Neuronal stem cell (in vitro differentiated cells): ENCODE measurements at regions not wholly inside any gene's neighbourhood (a gene's known extent, or its start where the extent isn't known, plus 50 kb on each side); places are given as distances from the start of the nearest gene placed in this dataset.

Experiments used
- DNase-seq: peaks from one replicate; pipeline ENCODE4 v3.0.0-alpha.2; 2013; ENCODE audit warnings: low spot score
- H2AFZ ChIP-seq: one replicate; pipeline ENCODE4 v1.6.1; 2013; ENCODE audit warnings: mild to moderate bottlenecking, low read length, inconsistent platforms
- H2AK5ac ChIP-seq: 2 replicates; pipeline ENCODE4 v1.6.1; 2013; ENCODE audit warnings: low read depth, mild to moderate bottlenecking, inconsistent platforms, low read length, moderate library complexity, mixed read lengths
- H2BK120ac ChIP-seq: 2 replicates; pipeline ENCODE4 v1.6.1; 2013; ENCODE audit warnings: low read depth, mild to moderate bottlenecking, inconsistent platforms, low read length, moderate library complexity, mixed read lengths
- H2BK12ac ChIP-seq: one replicate; pipeline ENCODE4 v1.6.1; 2013; ENCODE audit warnings: low read length, inconsistent platforms
- H2BK15ac ChIP-seq: 2 replicates; pipeline ENCODE4 v1.6.1; 2013; ENCODE audit warnings: mild to moderate bottlenecking, low read length, inconsistent platforms, mixed read lengths
- H2BK5ac ChIP-seq: one replicate; pipeline ENCODE4 v1.6.1; 2013; ENCODE audit warnings: inconsistent platforms, mild to moderate bottlenecking, low read length, moderate library complexity
- H3K14ac ChIP-seq: one replicate; pipeline ENCODE4 v1.6.1; 2013; ENCODE audit warnings: low read length, inconsistent platforms
- H3K18ac ChIP-seq: 2 replicates; pipeline ENCODE4 v1.6.1; 2013; ENCODE audit warnings: low read length, inconsistent platforms
- H3K23ac ChIP-seq: 2 replicates; pipeline ENCODE4 v1.6.1; 2013; ENCODE audit warnings: low read depth, mild to moderate bottlenecking, mixed read lengths, low read length, inconsistent platforms; ENCODE audit not compliant: poor library complexity
- H3K27ac ChIP-seq: replicated peaks from 3 replicates; pipeline ENCODE4 v1.5.1; 2013; ENCODE audit warnings: low read length, inconsistent platforms
- H3K27me3 ChIP-seq, 3 experiments: 2 replicates each; pipeline ENCODE4 v1.6.1; 2013; ENCODE audit warnings: low read length in 3 of 3, mild to moderate bottlenecking in 2 of 3, inconsistent platforms in 1 of 3, low read depth in 1 of 3, mixed read lengths in 1 of 3, moderate library complexity in 1 of 3; ENCODE audit not compliant: control insufficient read depth in 3 of 3, insufficient read depth in 3 of 3
- H3K36me3 ChIP-seq, 2 donors: replicated peaks in 1 of 2; 2 replicates each; pipeline ENCODE4 v1.6.1; 2013; ENCODE audit warnings: low read length in 2 of 2; ENCODE audit not compliant: control insufficient read depth in 2 of 2, insufficient read depth in 2 of 2
- H3K4ac ChIP-seq: 2 replicates; pipeline ENCODE4 v1.6.1; 2013; ENCODE audit warnings: inconsistent platforms, mild to moderate bottlenecking, low read length, moderate library complexity
- H3K4me1 ChIP-seq, 2 donors: 1 replicate in 1 of 2; 2 replicates in 1 of 2; pipeline ENCODE4 v1.6.1; 2013; ENCODE audit warnings: low read length in 2 of 2, low read depth in 1 of 2; ENCODE audit not compliant: control insufficient read depth in 2 of 2, insufficient read depth in 1 of 2
- H3K4me2 ChIP-seq: one replicate; pipeline ENCODE4 v1.6.1; 2013; ENCODE audit warnings: mild to moderate bottlenecking, low read length, inconsistent platforms; ENCODE audit not compliant: insufficient read depth, poor library complexity, severe bottlenecking
- H3K4me3 ChIP-seq, 2 donors: 2 replicates each; pipeline ENCODE4 v1.5.1; 2013; ENCODE audit warnings: low read length in 2 of 2, mild to moderate bottlenecking in 2 of 2, inconsistent platforms in 1 of 2, moderate library complexity in 1 of 2
- H3K79me1 ChIP-seq: one replicate; pipeline ENCODE4 v1.6.1; 2013; ENCODE audit warnings: low read depth, mild to moderate bottlenecking, inconsistent platforms, low read length, moderate library complexity
- H3K9ac ChIP-seq: one replicate; pipeline ENCODE4 v1.6.1; 2013; ENCODE audit warnings: mild to moderate bottlenecking, low read depth, low read length, inconsistent platforms; ENCODE audit not compliant: poor library complexity
- H3K9me3 ChIP-seq, 2 donors: replicated peaks in 1 of 2; 2 replicates each; pipeline versions ENCODE3 to v1.6.1; 2013; ENCODE audit warnings: low read length in 2 of 2, mild to moderate bottlenecking in 2 of 2, inconsistent platforms in 1 of 2, low read depth in 1 of 2, mixed read lengths in 1 of 2, moderate library complexity in 1 of 2; ENCODE audit not compliant: control insufficient read depth in 2 of 2, insufficient read depth in 1 of 2
- H4K8ac ChIP-seq: one replicate; pipeline ENCODE4 v1.6.1; 2013; ENCODE audit warnings: low read depth, mild to moderate bottlenecking, inconsistent platforms, low read length, moderate library complexity
- H4K91ac ChIP-seq: one replicate; pipeline ENCODE4 v1.6.1; 2013; ENCODE audit warnings: low read length, low read depth, mild to moderate bottlenecking, inconsistent platforms; ENCODE audit not compliant: poor library complexity
- WGBS, 2 donors: extraction: QIAGEN DNeasy Blood & Tissue Kit; methylation state at CpG; one replicate each; pipeline ENCODE4 v1.1.7; 2013; ENCODE audit warnings: missing lambda C conversion rate in 2 of 2, mixed read lengths in 1 of 2; ENCODE audit not compliant: insufficient read length in 2 of 2, insufficient replicate concordance in 1 of 2; ENCODE audit errors: extremely low coverage in 2 of 2; 5-methylcytosine and 5-hydroxymethylcytosine counted together

DNA sequence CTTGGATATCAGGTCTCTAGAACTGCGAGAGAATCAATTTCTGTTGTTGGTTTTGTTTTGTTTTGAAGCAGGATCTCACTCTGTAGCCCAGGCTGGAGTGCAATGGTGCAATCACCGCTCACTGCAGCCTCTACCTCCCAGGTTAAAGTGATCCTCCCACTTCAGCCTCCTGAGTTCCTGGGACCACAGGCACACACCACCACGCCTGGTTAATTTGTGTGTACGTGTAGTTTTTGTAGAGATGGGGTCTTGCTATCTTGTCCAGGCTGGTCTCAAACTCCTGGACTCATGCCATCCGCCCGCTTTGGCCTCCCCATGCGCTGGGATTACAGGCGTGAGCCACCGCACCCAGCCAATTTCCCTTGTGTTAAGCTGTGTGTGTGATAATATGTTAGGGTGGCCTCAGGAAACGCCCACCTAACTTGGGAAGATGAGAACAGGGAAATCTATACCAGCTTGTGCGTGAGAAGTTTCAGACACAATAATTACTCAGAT lies 109.6 kb downstream of the SIK1 start:
- no CpG with 5 or more reads among the region's 11 CpGs for WGBS, 2 donors
- Histone ChIP-seq H3K4me2 (no peak overlapping the region), H2AK5ac (no peak overlapping the region), H3K14ac (no peak overlapping the region), H3K9ac (no peak overlapping the region), H2BK12ac (no peak overlapping the region), H3K36me3 (no peaks in the 10 kb centered on the region), H3K9me3 (peaks cover 7 to 13% of the 10 kb centered on the region in 2 donors), H2AFZ (no peak overlapping the region), H3K79me1 (peaks cover 1% of the 10 kb centered on the region), H4K8ac (no peak overlapping the region), H3K4me3 (no peak overlapping the region), H4K91ac (no peak overlapping the region), H2BK5ac (no peak overlapping the region), H3K4ac (no peak overlapping the region), H3K18ac (no peak overlapping the region), H3K27ac (no peak overlapping the region), H3K23ac (no peak overlapping the region), H3K27me3 (peaks cover 0 to 3% (median 0%) of the 10 kb centered on the region in 3 experiments), H2BK120ac (no peak overlapping the region), H3K4me1 (peaks cover 7 to 15% of the 10 kb centered on the region in 2 donors), H2BK15ac (no peak overlapping the region)
- no peak for DNase-seq

DNA sequence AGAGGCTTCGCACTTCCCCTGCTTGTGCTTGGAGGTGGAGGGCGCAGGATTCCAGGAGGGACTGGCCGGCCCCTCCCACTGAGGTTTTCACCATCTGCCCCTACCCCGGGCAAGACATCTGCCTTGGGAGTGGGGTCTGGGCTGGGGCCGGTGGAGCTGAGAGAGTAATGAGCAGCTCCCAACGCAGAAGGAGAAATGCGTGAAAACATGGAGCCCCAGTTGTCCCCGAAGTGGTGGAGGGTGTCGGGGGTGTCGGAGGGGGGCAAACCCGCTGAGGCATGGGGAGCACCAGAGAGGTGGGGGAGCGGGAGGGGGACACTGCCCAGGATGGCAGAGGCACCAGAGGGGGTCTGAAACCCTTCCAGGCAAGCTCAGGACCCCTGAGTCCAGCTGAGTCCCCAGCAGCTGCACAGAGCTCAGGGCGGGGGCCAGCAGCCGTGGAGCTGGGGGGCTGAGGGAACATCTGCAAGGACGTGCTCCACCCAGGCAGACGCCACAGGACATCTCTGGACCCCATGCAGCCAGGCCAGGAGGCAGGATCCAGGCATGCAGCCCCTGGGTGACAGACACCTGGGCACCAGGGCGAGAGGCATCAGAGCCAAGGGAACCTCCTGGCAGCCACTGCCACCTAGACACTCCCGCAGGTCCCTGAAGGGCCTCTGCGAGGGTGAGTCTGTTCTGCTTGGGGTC lies 110.6 kb downstream of the SIK1 start:
- no peak overlapping the region for H3K27ac ChIP-seq
- H3K4me3 ChIP-seq: no peak overlapping the region
- H4K8ac ChIP-seq: no peak overlapping the region
- peaks cover 7 to 13% of the 10 kb centered on the region in 2 donors for H3K9me3 ChIP-seq
- H2BK120ac ChIP-seq: no peak overlapping the region
- no peak overlapping the region for H2AFZ ChIP-seq
- H3K14ac ChIP-seq: no peak overlapping the region
- H4K91ac ChIP-seq: no peak overlapping the region
- peak overlapping the region; percentile 61 for H3K23ac ChIP-seq
- no peak overlapping the region for H2BK5ac ChIP-seq
- H3K9ac ChIP-seq: peak overlapping the region; percentile 15
- H3K27me3 ChIP-seq: peaks cover 0 to 3% (median 0%) of the 10 kb centered on the region in 3 experiments
- H2BK12ac ChIP-seq: no peak overlapping the region
- peak overlapping the region; percentile 79 for H2BK15ac ChIP-seq
- H3K4me2 ChIP-seq: no peak overlapping the region
- H3K4ac ChIP-seq: no peak overlapping the region
- H3K4me1 ChIP-seq: peaks cover 7 to 15% of the 10 kb centered on the region in 2 donors
- WGBS, 2 donors: no CpG with 5 or more reads among the region's 19 CpGs
- DNase-seq: no peak
- peak overlapping the region; percentile 84 for H3K18ac ChIP-seq
- H3K36me3 ChIP-seq: no peaks in the 10 kb centered on the region
- peak overlapping the region; percentile 85 for H2AK5ac ChIP-seq
- H3K79me1 ChIP-seq: peaks cover 1% of the 10 kb centered on the region

DNA sequence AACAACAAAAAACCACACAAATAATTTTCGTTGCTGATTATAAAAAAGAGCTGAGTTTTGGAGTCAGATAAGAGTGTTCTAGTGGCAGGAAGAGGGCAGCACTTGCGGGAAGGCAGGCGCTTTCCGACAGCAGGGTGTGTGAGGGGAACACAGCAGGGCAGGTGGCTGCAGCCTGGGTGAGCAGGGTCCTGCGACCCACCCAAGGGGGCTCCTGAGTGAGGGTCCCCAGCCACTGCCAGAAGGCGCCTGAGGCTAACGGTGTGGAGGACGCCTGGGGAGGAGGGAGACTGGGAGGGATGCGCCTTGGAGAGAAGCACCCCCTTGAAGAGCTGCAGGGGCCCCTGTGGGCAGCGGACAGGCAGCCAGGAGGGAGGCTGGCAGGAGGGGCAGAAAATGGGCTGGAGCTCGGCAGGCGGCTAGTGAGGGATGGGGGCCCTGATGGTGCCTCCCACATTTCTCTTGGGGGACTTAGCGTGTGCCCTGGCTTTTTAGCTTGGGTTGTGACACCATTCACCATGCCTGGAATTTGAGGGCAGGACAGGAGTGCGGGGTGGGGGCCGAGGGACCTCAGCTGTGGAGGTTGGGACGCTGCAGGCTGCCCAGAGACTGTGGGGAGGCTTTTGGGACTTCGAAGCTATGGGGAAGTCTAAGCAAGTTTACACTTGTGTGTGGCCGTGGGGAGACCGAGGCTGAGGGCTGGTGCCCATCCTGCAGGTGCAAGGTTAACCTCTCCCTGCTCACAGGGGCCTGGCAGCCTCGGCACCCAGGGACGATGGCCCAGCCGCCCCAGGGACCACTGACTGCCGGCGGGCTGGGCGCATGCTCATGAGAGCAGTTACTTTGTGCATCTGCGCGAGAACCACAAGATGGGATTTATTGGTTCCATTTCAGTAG lies 111.4 kb downstream of the SIK1 start:
- Histone ChIP-seq H2AK5ac (peak overlapping the region; percentile 85), H2BK12ac (no peak overlapping the region), H4K8ac (no peak overlapping the region), H4K91ac (no peak overlapping the region), H3K9ac (no peak overlapping the region), H3K18ac (peak overlapping the region; percentile 81), H3K4me3 (no peak overlapping the region), H3K14ac (no peak overlapping the region), H3K79me1 (peaks cover under 1% of the 10 kb centered on the region), H3K27ac (no peak overlapping the region), H2BK15ac (peak overlapping the region; percentile 79), H3K36me3 (no peaks in the 10 kb centered on the region), H3K4me2 (no peak overlapping the region), H3K27me3 (peaks cover 0 to 3% (median 0%) of the 10 kb centered on the region in 3 experiments), H2AFZ (no peak overlapping the region), H3K4me1 (peaks cover 7 to 15% of the 10 kb centered on the region in 2 donors), H3K9me3 (peaks cover 7 to 13% of the 10 kb centered on the region in 2 donors), H3K23ac (peak overlapping the region; percentile 61), H3K4ac (peak overlapping the region; percentile 61), H2BK120ac (no peak overlapping the region), H2BK5ac (peak overlapping the region; percentile 72)
- no peak for DNase-seq
- WGBS, 2 donors: 100% methylated on average over 1 of the region's 27 CpGs; no CpG with 5 or more reads in 1 of the 2 donors

DNA sequence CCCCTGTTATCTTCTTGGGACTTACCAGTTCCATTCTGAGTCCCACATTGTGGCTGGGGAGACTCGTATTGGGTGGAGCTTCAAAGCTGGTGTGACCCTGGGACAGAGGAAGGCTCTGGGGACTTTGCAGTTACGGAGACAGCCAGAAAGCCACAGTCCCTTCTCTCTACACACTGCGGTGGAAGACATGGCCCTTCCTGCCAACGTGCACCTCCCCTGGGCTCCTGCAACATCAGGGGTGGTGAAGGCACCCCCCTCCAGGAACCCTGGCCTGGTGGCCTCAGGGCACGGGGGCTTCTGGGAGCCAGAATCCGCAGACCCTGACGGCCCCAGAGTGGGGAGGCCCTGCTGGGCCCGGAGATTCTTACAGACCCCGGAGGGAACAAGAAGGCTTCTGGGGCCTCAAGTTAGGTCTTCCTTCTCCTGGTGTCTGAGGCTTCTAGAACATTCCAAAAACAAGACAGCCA lies 113.0 kb downstream of the SIK1 start:
- Histone ChIP-seq H3K9me3 (peaks cover 7 to 13% of the 10 kb centered on the region in 2 donors), H2BK120ac (no peak overlapping the region), H3K4ac (no peak overlapping the region), H3K36me3 (no peaks in the 10 kb centered on the region), H2BK12ac (peak overlapping the region; percentile 79), H3K4me2 (no peak overlapping the region), H3K9ac (no peak overlapping the region), H3K27me3 (no peaks in the 10 kb centered on the region), H4K8ac (no peak overlapping the region), H3K4me3 (no peak overlapping the region), H2BK5ac (no peak overlapping the region), H2BK15ac (no peak overlapping the region), H3K79me1 (no peaks in the 10 kb centered on the region), H3K14ac (no peak overlapping the region), H3K27ac (no peak overlapping the region), H3K23ac (no peak overlapping the region), H2AFZ (no peak overlapping the region), H4K91ac (no peak overlapping the region), H2AK5ac (peak overlapping the region; percentile 30), H3K18ac (peak overlapping the region; percentile 84), H3K4me1 (peaks cover 5 to 7% of the 10 kb centered on the region in 2 donors)
- no peak for DNase-seq
- no CpG with 5 or more reads among the region's 9 CpGs for WGBS, 2 donors
